Mesenchymal stem cell (in vitro differentiated cells and primary cell): ENCODE measurements at regions not wholly inside any gene's neighbourhood (a gene's known extent, or its start where the extent isn't known, plus 50 kb on each side); places are given as distances from the start of the nearest gene placed in this dataset.

Source experiments
- DNase-seq: peaks from one replicate; pipeline ENCODE4 v3.0.0-alpha.2; 2013
- H2AFZ ChIP-seq: one replicate; pipeline ENCODE4 v1.6.1; 2013; ENCODE audit warnings: low read depth, mild to moderate bottlenecking, control low read depth, inconsistent platforms, low read length, moderate library complexity
- H2AK5ac ChIP-seq: 2 replicates; pipeline ENCODE4 v1.6.1; 2013; ENCODE audit warnings: low read length, moderate library complexity, mild to moderate bottlenecking, inconsistent platforms; ENCODE audit not compliant: severe bottlenecking
- H2BK120ac ChIP-seq: one replicate; pipeline ENCODE4 v1.6.1; 2013; ENCODE audit warnings: low read depth, mild to moderate bottlenecking, inconsistent platforms, low read length, moderate library complexity
- H2BK12ac ChIP-seq, 2 experiments: one replicate each; pipeline ENCODE4 v1.6.1; 2013; ENCODE audit warnings: inconsistent platforms in 2 of 2, low read length in 2 of 2, mild to moderate bottlenecking in 2 of 2, moderate library complexity in 2 of 2, control low read depth in 1 of 2
- H2BK15ac ChIP-seq: one replicate; pipeline ENCODE4 v1.6.1; 2013; ENCODE audit warnings: mild to moderate bottlenecking, low read depth, inconsistent platforms; ENCODE audit not compliant: poor library complexity, severe bottlenecking
- H2BK5ac ChIP-seq: 2 replicates; pipeline ENCODE4 v1.6.1; 2013; ENCODE audit warnings: low read depth, mild to moderate bottlenecking, low read length, control low read depth, inconsistent platforms; ENCODE audit not compliant: poor library complexity, severe bottlenecking
- H3K14ac ChIP-seq, 2 experiments: one replicate each; pipeline ENCODE4 v1.6.1; 2013; ENCODE audit warnings: inconsistent platforms in 2 of 2, low read length in 2 of 2, control low read depth in 1 of 2, mild to moderate bottlenecking in 1 of 2, moderate library complexity in 1 of 2
- H3K18ac ChIP-seq, 2 experiments: one replicate each; pipeline ENCODE4 v1.6.1; 2013; ENCODE audit warnings: inconsistent platforms in 2 of 2, low read length in 2 of 2, control low read depth in 1 of 2, low read depth in 1 of 2, mild to moderate bottlenecking in 1 of 2
- H3K23ac ChIP-seq, 2 experiments: one replicate each; pipeline ENCODE4 v1.6.1; 2013; ENCODE audit warnings: inconsistent platforms in 2 of 2, low read length in 2 of 2, mild to moderate bottlenecking in 2 of 2, moderate library complexity in 2 of 2, control low read depth in 1 of 2
- H3K27ac ChIP-seq: 2 replicates; pipeline ENCODE4 v1.5.1; 2013; ENCODE audit warnings: mild to moderate bottlenecking, moderate library complexity, low read length, control low read depth, inconsistent platforms; ENCODE audit not compliant: poor library complexity, severe bottlenecking
- H3K27me3 ChIP-seq, 2 experiments: 2 replicates each; pipeline versions ENCODE4 v1.6.1 to v1.7.0; 2013; ENCODE audit warnings: low read length in 2 of 2, mild to moderate bottlenecking in 2 of 2, moderate library complexity in 2 of 2, control low read depth in 1 of 2, inconsistent platforms in 1 of 2; ENCODE audit not compliant: control insufficient read depth in 1 of 2, insufficient read depth in 1 of 2
- H3K36me3 ChIP-seq, 2 experiments: 2 replicates each; pipeline versions ENCODE4 v1.6.1 to v1.7.0; 2013; ENCODE audit warnings: low read length in 2 of 2, control low read depth in 1 of 2, inconsistent platforms in 1 of 2, low read depth in 1 of 2, mild to moderate bottlenecking in 1 of 2; ENCODE audit not compliant: insufficient read depth in 2 of 2, control insufficient read depth in 1 of 2
- H3K4ac ChIP-seq, 2 experiments: one replicate each; pipeline ENCODE4 v1.6.1; 2013; ENCODE audit warnings: inconsistent platforms in 2 of 2, low read length in 2 of 2, mild to moderate bottlenecking in 2 of 2, moderate library complexity in 2 of 2, control low read depth in 1 of 2, low read depth in 1 of 2
- H3K4me1 ChIP-seq: 2 replicates; pipeline ENCODE4 v1.6.1; 2013; ENCODE audit warnings: low read depth, low read length, control low read depth; ENCODE audit not compliant: control insufficient read depth, insufficient read depth
- H3K4me2 ChIP-seq: 2 replicates; pipeline ENCODE4 v1.6.1; 2013; ENCODE audit warnings: low read length, mild to moderate bottlenecking, inconsistent platforms; ENCODE audit not compliant: poor library complexity, severe bottlenecking
- H3K4me3 ChIP-seq, 2 experiments: 2 replicates each; pipeline versions ENCODE4 v1.5.1 to v1.7.0; 2013; ENCODE audit warnings: low read length in 2 of 2, mild to moderate bottlenecking in 2 of 2, control low read depth in 1 of 2, low read depth in 1 of 2; ENCODE audit not compliant: insufficient read depth in 1 of 2
- H3K79me1 ChIP-seq: replicated peaks from 2 replicates; pipeline ENCODE4 v1.6.1; 2013; ENCODE audit warnings: mild to moderate bottlenecking, control low read depth, low read length, inconsistent platforms; ENCODE audit not compliant: poor library complexity, severe bottlenecking
- H3K9ac ChIP-seq: 2 replicates; pipeline ENCODE4 v1.7.0; 2013; ENCODE audit warnings: mild to moderate bottlenecking, low read length, moderate library complexity
- H3K9me3 ChIP-seq: 2 replicates; pipeline ENCODE4 v1.7.0; 2013; ENCODE audit warnings: mild to moderate bottlenecking, low read length; ENCODE audit not compliant: control insufficient read depth
- H4K8ac ChIP-seq: one replicate; pipeline ENCODE4 v1.6.1; 2013; ENCODE audit warnings: inconsistent platforms, mild to moderate bottlenecking, low read length, moderate library complexity
- H4K91ac ChIP-seq: one replicate; pipeline ENCODE4 v1.6.1; 2013; ENCODE audit warnings: mild to moderate bottlenecking, low read length, inconsistent platforms
- WGBS: methylation state at CpG from one replicate; pipeline ENCODE4 v1.1.7; 2013; ENCODE audit warnings: mixed read lengths; 5-methylcytosine and 5-hydroxymethylcytosine counted together

DNA sequence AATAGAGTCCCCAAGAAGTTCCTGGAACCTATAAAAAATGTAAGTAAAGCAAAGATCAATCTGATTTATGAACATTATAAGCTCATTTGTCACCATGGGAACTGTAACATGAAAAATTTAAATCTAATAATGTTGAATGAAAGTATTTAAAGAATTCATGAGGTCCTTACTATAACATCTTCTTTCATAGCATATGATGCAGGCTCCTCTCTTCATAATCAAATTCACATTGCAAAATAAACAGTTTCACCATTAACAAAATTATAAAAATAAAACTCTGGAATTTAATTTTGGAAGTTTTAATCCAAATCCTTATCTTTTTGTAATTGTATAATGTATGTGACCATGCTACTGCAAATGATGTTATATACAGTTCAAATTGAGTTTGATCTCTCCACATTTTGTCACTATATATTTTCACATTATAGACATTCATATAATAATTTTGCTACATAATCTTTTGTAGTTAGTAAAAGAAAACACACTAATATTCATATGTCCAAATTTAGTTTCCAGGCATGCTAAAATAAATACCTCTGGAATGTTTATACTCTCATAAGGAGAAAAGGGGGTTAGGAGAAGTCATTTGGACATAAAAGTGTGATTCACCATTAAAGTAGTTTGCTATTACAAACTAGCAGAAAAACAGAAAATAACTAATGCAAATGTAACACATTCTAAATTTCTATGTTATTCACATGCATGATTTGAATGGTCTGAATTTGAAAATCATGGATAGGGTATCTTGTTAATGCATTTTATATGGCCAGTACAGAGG, 954.1 kb downstream of the DSC3 start:
- Histone ChIP-seq H4K8ac (no peak overlapping the region), H2BK5ac (no peak overlapping the region), H3K79me1 (no peaks in the 10 kb centered on the region), H3K4me1 (peaks cover 3% of the 10 kb centered on the region), H3K14ac (no peak overlapping the region), H2BK120ac (no peak overlapping the region), H2AK5ac (no peak overlapping the region), H3K36me3 (no peaks in the 10 kb centered on the region), H3K4me2 (no peak overlapping the region), H4K91ac (no peak overlapping the region), H3K27ac (no peak overlapping the region), H3K4ac (no peak overlapping the region), H3K9me3 (no peaks in the 10 kb centered on the region), H3K27me3 (no peaks in the 10 kb centered on the region), H2AFZ (no peak overlapping the region), H3K4me3 (no peak overlapping the region), H3K9ac (no peak overlapping the region), H3K18ac (no peak overlapping the region), H3K23ac (no peak overlapping the region), H2BK15ac (no peak overlapping the region), H2BK12ac (no peak overlapping the region)
- no peak for DNase-seq

DNA sequence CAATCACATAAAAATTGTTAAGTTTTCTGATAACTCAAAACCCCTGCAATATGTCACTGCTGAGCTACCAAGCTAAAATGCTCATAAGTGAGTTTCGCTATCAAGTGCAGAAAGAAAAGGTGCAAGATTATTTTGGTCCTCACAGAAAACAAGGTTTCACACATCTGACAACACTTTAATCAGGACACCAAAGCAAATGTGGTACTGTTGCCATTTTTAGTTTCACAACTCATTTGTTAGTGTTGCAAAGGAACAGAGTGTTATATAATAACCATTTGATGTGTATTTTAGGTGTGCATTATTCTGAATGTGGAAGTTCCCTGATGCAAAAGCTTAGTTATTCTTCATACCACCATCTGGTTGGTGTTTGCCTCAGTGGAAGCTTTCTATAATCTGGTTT, 956.2 kb downstream of the DSC3 start:
- Histone ChIP-seq H3K27me3 (no peaks in the 10 kb centered on the region), H4K8ac (no peak overlapping the region), H3K9me3 (no peaks in the 10 kb centered on the region), H2BK12ac (no peak overlapping the region), H3K36me3 (no peaks in the 10 kb centered on the region), H4K91ac (no peak overlapping the region), H3K4me2 (no peak overlapping the region), H2BK15ac (no peak overlapping the region), H2BK5ac (no peak overlapping the region), H3K23ac (no peak overlapping the region), H3K4me1 (peaks cover 3% of the 10 kb centered on the region), H3K79me1 (no peaks in the 10 kb centered on the region), H2AFZ (no peak overlapping the region), H3K4ac (no peak overlapping the region), H3K14ac (no peak overlapping the region), H3K9ac (no peak overlapping the region), H3K4me3 (no peak overlapping the region), H3K18ac (no peak overlapping the region), H3K27ac (no peak overlapping the region), H2BK120ac (no peak overlapping the region), H2AK5ac (no peak overlapping the region)
- WGBS: 100% methylated on average over 1 of the region's 1 CpG
- DNase-seq: no peak

DNA sequence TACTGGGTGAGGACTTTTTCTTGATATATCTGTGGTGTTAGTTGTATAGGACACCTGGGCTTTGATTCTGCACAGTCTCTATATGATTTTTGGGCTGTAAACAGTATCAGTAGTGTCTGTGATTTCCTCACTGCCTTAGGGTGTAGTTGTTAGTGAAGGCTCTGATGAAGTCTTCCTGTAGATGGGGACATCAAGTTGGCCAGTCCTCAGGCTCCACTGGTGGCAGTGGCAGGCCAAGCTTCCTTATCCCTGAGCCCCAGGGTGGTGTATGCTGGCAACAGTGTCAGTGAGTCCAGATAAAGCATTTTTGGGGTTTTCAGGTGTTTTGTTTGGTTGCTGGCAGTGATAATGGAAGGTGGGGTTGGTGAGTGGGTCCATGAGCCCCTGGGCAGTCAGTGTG, 961.4 kb downstream of the DSC3 start:
- peak overlapping the region; percentile 80 for H4K91ac ChIP-seq
- H3K27me3 ChIP-seq: no peaks in the 10 kb centered on the region
- H2BK5ac ChIP-seq: no peak overlapping the region
- H4K8ac ChIP-seq: no peak overlapping the region
- H3K4me1 ChIP-seq: no peaks in the 10 kb centered on the region
- H3K18ac ChIP-seq: no peak overlapping the region
- no peak overlapping the region for H3K4ac ChIP-seq
- H3K36me3 ChIP-seq: no peaks in the 10 kb centered on the region
- no peak overlapping the region for H3K4me3 ChIP-seq
- no peak overlapping the region for H2AK5ac ChIP-seq
- no peak overlapping the region for H3K23ac ChIP-seq
- no peaks in the 10 kb centered on the region for H3K79me1 ChIP-seq
- DNase-seq: no peak
- no peak overlapping the region for H3K14ac ChIP-seq
- H2BK12ac ChIP-seq: no peak overlapping the region
- no peak overlapping the region for H3K4me2 ChIP-seq
- no peak overlapping the region for H3K27ac ChIP-seq
- H2AFZ ChIP-seq: no peak overlapping the region
- no peak overlapping the region for H3K9ac ChIP-seq
- no peak overlapping the region for H2BK120ac ChIP-seq
- peaks cover 7% of the 10 kb centered on the region for H3K9me3 ChIP-seq
- H2BK15ac ChIP-seq: no peak overlapping the region

DNA sequence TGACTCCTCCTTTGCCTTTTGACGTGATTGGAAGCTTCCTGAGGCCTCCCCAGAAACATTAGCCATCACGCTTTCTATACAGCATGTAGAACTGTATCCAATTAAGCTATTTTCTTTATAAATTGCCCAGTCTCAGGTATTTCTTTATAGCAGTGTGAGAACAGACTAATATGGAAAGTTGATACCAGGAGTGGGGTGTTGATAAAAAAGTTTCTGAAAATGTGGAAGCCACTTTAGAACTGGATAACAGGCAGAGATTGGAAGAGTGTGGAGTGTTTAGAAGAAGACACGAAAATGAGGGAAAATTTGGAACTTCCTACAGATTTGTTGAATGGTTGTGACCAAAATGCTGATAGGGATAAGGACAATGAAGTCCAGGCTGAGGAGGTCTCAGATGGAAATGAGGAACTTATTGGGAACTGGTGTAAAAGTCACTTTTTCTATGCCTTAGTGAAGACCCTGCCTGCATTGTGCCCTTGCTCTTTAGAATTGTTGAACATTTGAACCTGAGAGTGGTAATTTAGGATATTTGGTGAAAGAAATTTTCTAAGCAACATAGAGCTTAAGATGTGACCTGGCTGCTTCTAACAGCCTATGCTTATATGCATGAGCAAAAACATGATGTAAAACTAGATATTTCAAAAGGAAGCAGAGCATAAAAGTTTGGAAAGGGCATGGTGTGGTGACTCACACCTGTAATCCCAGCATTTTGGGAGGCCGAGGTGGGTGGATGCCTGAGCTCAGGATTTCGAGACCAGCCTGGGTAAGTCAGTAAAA, 969.7 kb downstream of the DSC3 start:
- no peak overlapping the region for H3K23ac ChIP-seq
- H2AFZ ChIP-seq: no peak overlapping the region
- H3K79me1 ChIP-seq: no peaks in the 10 kb centered on the region
- DNase-seq: no peak
- H3K36me3 ChIP-seq: no peaks in the 10 kb centered on the region
- H2BK15ac ChIP-seq: no peak overlapping the region
- H3K4me1 ChIP-seq: no peaks in the 10 kb centered on the region
- H3K27ac ChIP-seq: no peak overlapping the region
- 64% methylated on average over 4 of the region's 5 CpGs for WGBS
- H3K27me3 ChIP-seq: no peaks in the 10 kb centered on the region
- peaks cover 33% of the 10 kb centered on the region for H3K9me3 ChIP-seq
- no peak overlapping the region for H4K91ac ChIP-seq
- no peak overlapping the region for H2BK120ac ChIP-seq
- no peak overlapping the region for H4K8ac ChIP-seq
- H2AK5ac ChIP-seq: no peak overlapping the region
- no peak overlapping the region for H3K18ac ChIP-seq
- H3K4me2 ChIP-seq: no peak overlapping the region
- no peak overlapping the region for H2BK12ac ChIP-seq
- H3K14ac ChIP-seq: no peak overlapping the region
- no peak overlapping the region for H3K9ac ChIP-seq
- H3K4me3 ChIP-seq: no peak overlapping the region
- H3K4ac ChIP-seq: no peak overlapping the region
- H2BK5ac ChIP-seq: no peak overlapping the region
